H9 (cell line): ENCODE measurements at regions not wholly inside any gene's neighbourhood (a gene's known extent, or its start where the extent isn't known, plus 50 kb on each side); places are given as distances from the start of the nearest gene placed in this dataset.

ENCODE experiments used
- DNase-seq: peaks from one replicate; pipeline ENCODE4 v3.0.0-alpha.2; 2017
- H2AFZ ChIP-seq: one replicate; pipeline ENCODE4 v1.6.1; 2013; ENCODE audit warnings: mild to moderate bottlenecking, low read length, control low read depth, moderate library complexity
- H2AK5ac ChIP-seq: 2 replicates; pipeline ENCODE4 v1.6.1; 2013; ENCODE audit warnings: low read length, control low read depth, mixed read lengths; ENCODE audit not compliant: insufficient read length
- H2BK120ac ChIP-seq: one replicate; pipeline ENCODE4 v1.6.1; 2013; ENCODE audit warnings: low read depth, mild to moderate bottlenecking, low read length, control low read depth, inconsistent platforms; ENCODE audit not compliant: poor library complexity, severe bottlenecking
- H2BK12ac ChIP-seq: 2 replicates; pipeline ENCODE4 v1.6.1; 2013; ENCODE audit warnings: low read length, control low read depth, mixed read lengths, low read depth; ENCODE audit not compliant: insufficient read length
- H2BK15ac ChIP-seq: 2 replicates; pipeline ENCODE4 v1.6.1; 2013; ENCODE audit warnings: low read depth, low read length, control low read depth
- H2BK20ac ChIP-seq: one replicate; pipeline ENCODE4 v1.6.1; 2013; ENCODE audit warnings: low read depth, mild to moderate bottlenecking, low read length, control low read depth, inconsistent platforms; ENCODE audit not compliant: poor library complexity, severe bottlenecking
- H2BK5ac ChIP-seq: 2 replicates; pipeline ENCODE4 v1.6.1; 2013; ENCODE audit warnings: low read length, control low read depth, mixed read lengths; ENCODE audit not compliant: insufficient read length
- H3K14ac ChIP-seq: 2 replicates; pipeline ENCODE4 v1.6.1; 2013; ENCODE audit warnings: low read length, control low read depth; ENCODE audit not compliant: insufficient read depth
- H3K18ac ChIP-seq: 2 replicates; pipeline ENCODE4 v1.6.1; 2013; ENCODE audit warnings: low read depth, mild to moderate bottlenecking, mixed read lengths, low read length, control low read depth; ENCODE audit not compliant: insufficient read length
- H3K23ac ChIP-seq: 2 replicates; pipeline ENCODE4 v1.6.1; 2013; ENCODE audit warnings: low read length, control low read depth, mixed read lengths, low read depth; ENCODE audit not compliant: insufficient read length
- H3K23me2 ChIP-seq: 2 replicates; pipeline ENCODE4 v1.6.1; 2013; ENCODE audit warnings: low read depth, mild to moderate bottlenecking, mixed read lengths, low read length, control low read depth; ENCODE audit not compliant: insufficient read length, poor library complexity, severe bottlenecking
- H3K27ac ChIP-seq: 2 replicates; pipeline ENCODE4 v1.5.1; 2013; ENCODE audit warnings: low read length, control low read depth, mixed read lengths, low read depth; ENCODE audit not compliant: insufficient read length
- H3K27me3 ChIP-seq: 2 replicates; pipeline ENCODE4 v1.6.1; 2013; ENCODE audit warnings: low read length, control low read depth, inconsistent platforms; ENCODE audit not compliant: insufficient read depth
- H3K4ac ChIP-seq: 2 replicates; pipeline ENCODE4 v1.6.1; 2013; ENCODE audit warnings: low read depth, mild to moderate bottlenecking, control low read depth, inconsistent platforms, low read length, moderate library complexity
- H3K4me1 ChIP-seq: 2 replicates; pipeline ENCODE4 v1.6.1; 2013; ENCODE audit warnings: low read length, control low read depth, inconsistent platforms; ENCODE audit not compliant: insufficient read depth
- H3K4me2 ChIP-seq: 2 replicates; pipeline ENCODE4 v1.6.1; 2013; ENCODE audit warnings: low read length, control low read depth, mixed read lengths; ENCODE audit not compliant: insufficient read length, insufficient read depth
- H3K56ac ChIP-seq: 2 replicates; pipeline ENCODE4 v1.6.1; 2013; ENCODE audit warnings: low read depth, mild to moderate bottlenecking, mixed read lengths, low read length, control low read depth; ENCODE audit not compliant: insufficient read length
- H3K79me1 ChIP-seq: 2 replicates; pipeline ENCODE4 v1.6.1; 2013; ENCODE audit warnings: low read depth, mild to moderate bottlenecking, moderate library complexity, low read length, control low read depth, inconsistent platforms; ENCODE audit not compliant: insufficient read depth, poor library complexity, severe bottlenecking
- H3K79me2 ChIP-seq: 2 replicates; pipeline ENCODE4 v1.6.1; 2013; ENCODE audit warnings: low read length, control low read depth, inconsistent platforms; ENCODE audit not compliant: insufficient read depth
- H3K9ac ChIP-seq: 2 replicates; pipeline ENCODE4 v1.6.1; 2013; ENCODE audit warnings: low read length, control low read depth, mixed read lengths; ENCODE audit not compliant: insufficient read length; ENCODE audit errors: extremely low read depth
- H3K9me3 ChIP-seq: one replicate; pipeline ENCODE4 v1.6.1; 2013; ENCODE audit warnings: low read depth, low read length, inconsistent platforms; ENCODE audit not compliant: control insufficient read depth
- H3T11ph ChIP-seq: one replicate; pipeline ENCODE4 v1.6.1; 2013; ENCODE audit warnings: mild to moderate bottlenecking, low read length, control low read depth, inconsistent platforms
- H4K20me1 ChIP-seq: one replicate; pipeline ENCODE4 v1.6.1; 2013; ENCODE audit not compliant: control insufficient read depth, insufficient read length, insufficient read depth
- H4K5ac ChIP-seq: 2 replicates; pipeline ENCODE4 v1.6.1; 2013; ENCODE audit warnings: low read depth, mild to moderate bottlenecking, mixed read lengths, low read length, control low read depth; ENCODE audit not compliant: insufficient read length
- H4K8ac ChIP-seq: replicated peaks from 2 replicates; pipeline ENCODE4 v1.6.1; 2013; ENCODE audit warnings: low read length, control low read depth, mixed read lengths, low read depth; ENCODE audit not compliant: insufficient read length
- H4K91ac ChIP-seq: 2 replicates; pipeline ENCODE4 v1.6.1; 2013; ENCODE audit warnings: low read depth, mild to moderate bottlenecking, moderate library complexity, mixed read lengths, low read length, control low read depth; ENCODE audit not compliant: insufficient read length
- H3K27ac Mint-ChIP-seq, 3 experiments: 2 replicates in 2 of 3; 3 replicates in 1 of 3; pipeline ENCODE4 v1.8.0; 2020 to 2021; ENCODE audit warnings: mixed read lengths in 3 of 3, mild to moderate bottlenecking in 1 of 3, moderate library complexity in 1 of 3
- H3K27me3 Mint-ChIP-seq: 2 replicates; pipeline ENCODE4 v1.8.0; 2021; ENCODE audit warnings: low read depth, mild to moderate bottlenecking, moderate library complexity, mixed read lengths
- H3K36me3 Mint-ChIP-seq, 3 experiments: 2 replicates in 2 of 3; 3 replicates in 1 of 3; pipeline ENCODE4 v1.8.0; 2020 to 2021; ENCODE audit warnings: low read depth in 3 of 3, mixed read lengths in 3 of 3; ENCODE audit not compliant: insufficient read depth in 1 of 3
- H3K4me1 Mint-ChIP-seq, 2 experiments: 2 replicates each; pipeline ENCODE4 v1.8.0; 2020; ENCODE audit warnings: mixed read lengths in 2 of 2
- H3K4me3 Mint-ChIP-seq, 2 experiments: 2 replicates in 1 of 2; 3 replicates in 1 of 2; pipeline ENCODE4 v1.8.0; 2020 to 2021; ENCODE audit warnings: mild to moderate bottlenecking in 2 of 2, mixed read lengths in 2 of 2, moderate library complexity in 1 of 2
- H3K9me3 Mint-ChIP-seq, 2 experiments: 2 replicates in 1 of 2; 3 replicates in 1 of 2; pipeline ENCODE4 v1.8.0; 2020; ENCODE audit warnings: mild to moderate bottlenecking in 2 of 2, mixed read lengths in 2 of 2, moderate library complexity in 1 of 2
- WGBS: extraction: QIAGEN DNeasy Blood & Tissue Kit; methylation state at CpG from one replicate; pipeline ENCODE4 v1.1.7; 2013; ENCODE audit warnings: missing lambda C conversion rate, low lambda C conversion rate, mixed read lengths; ENCODE audit not compliant: insufficient read length; ENCODE audit errors: extremely low coverage; 5-methylcytosine and 5-hydroxymethylcytosine counted together
- TF ChIP-seq, protein P1 (sequence below): fragments of 200-600 bp; sonication (generic); conservative IDR thresholded peaks from 3 replicates; pipeline ENCODE4 v1.8.0; 2021; ENCODE audit warnings: antibody characterized with exemption, mild to moderate bottlenecking

DNA sequence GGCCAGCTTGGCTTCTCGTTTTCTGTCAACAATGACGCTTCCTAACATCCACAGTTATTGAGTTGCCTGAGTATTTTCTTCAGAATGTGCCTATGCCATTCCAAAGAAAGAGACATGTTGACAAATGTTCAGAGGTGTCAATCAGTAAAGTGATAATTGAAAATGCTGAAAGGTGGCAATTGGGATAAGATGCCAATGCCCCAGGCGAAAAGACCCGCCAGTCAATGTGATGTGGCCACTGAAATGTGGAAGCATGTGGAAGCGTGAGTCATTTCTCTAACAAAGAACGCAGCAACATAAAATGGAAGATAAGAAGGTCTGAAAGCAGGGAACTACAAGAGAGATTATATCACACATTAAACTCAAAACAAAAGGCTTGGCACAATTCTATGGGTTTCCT lies 882.2 kb upstream of the SLC10A2 start:
- Histone ChIP-seq H2AFZ (no peak overlapping the region), H3K56ac (no peak overlapping the region), H3K14ac (no peak overlapping the region), H3K23ac (no peak overlapping the region), H3K27ac (no peak overlapping the region), H4K20me1 (no peaks in the 10 kb centered on the region), H3K79me1 (no peaks in the 10 kb centered on the region), H3K18ac (no peak overlapping the region), H2BK120ac (no peak overlapping the region), H4K91ac (no peak overlapping the region), H3K4me2 (no peak overlapping the region), H4K5ac (no peak overlapping the region), H2BK20ac (no peak overlapping the region), H2AK5ac (no peak overlapping the region), H2BK5ac (no peak overlapping the region), H3K4me1 (no peaks in the 10 kb centered on the region), H2BK12ac (no peak overlapping the region), H3K23me2 (no peaks in the 10 kb centered on the region), H3K4ac (no peak overlapping the region), H3K27me3 (no peaks in the 10 kb centered on the region), H4K8ac (no peak overlapping the region), H3K9me3 (no peaks in the 10 kb centered on the region), H3K9ac (no peak overlapping the region), H2BK15ac (no peak overlapping the region), H3K79me2 (no peaks in the 10 kb centered on the region), H3T11ph (no peak overlapping the region)
- Mint-ChIP-seq H3K27ac (no peak overlapping the region), H3K4me1 (no peaks in the 10 kb centered on the region), H3K4me3 (no peak overlapping the region), H3K36me3 (no peaks in the 10 kb centered on the region), H3K9me3 (peaks cover 2% of the 10 kb centered on the region in 2 experiments; a peak in 2 of 5 replicates), H3K27me3 (no peaks in the 10 kb centered on the region)
- DNase-seq = no peak
- no CpG with 5 or more reads among the region's 6 CpGs for WGBS
- TF ChIP-seq, protein P1, sequence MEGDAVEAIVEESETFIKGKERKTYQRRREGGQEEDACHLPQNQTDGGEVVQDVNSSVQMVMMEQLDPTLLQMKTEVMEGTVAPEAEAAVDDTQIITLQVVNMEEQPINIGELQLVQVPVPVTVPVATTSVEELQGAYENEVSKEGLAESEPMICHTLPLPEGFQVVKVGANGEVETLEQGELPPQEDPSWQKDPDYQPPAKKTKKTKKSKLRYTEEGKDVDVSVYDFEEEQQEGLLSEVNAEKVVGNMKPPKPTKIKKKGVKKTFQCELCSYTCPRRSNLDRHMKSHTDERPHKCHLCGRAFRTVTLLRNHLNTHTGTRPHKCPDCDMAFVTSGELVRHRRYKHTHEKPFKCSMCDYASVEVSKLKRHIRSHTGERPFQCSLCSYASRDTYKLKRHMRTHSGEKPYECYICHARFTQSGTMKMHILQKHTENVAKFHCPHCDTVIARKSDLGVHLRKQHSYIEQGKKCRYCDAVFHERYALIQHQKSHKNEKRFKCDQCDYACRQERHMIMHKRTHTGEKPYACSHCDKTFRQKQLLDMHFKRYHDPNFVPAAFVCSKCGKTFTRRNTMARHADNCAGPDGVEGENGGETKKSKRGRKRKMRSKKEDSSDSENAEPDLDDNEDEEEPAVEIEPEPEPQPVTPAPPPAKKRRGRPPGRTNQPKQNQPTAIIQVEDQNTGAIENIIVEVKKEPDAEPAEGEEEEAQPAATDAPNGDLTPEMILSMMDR = no peak
